GM12891 (cell line): ENCODE measurements at regions not wholly inside any gene's neighbourhood (a gene's known extent, or its start where the extent isn't known, plus 50 kb on each side); places are given as distances from the start of the nearest gene placed in this dataset.

Source experiments
- PAX5 ChIP-seq: IDR thresholded peaks from 2 replicates; pipeline ENCODE4 v1.6.1; 2011; ENCODE audit warnings: low read length, moderate library complexity, mild to moderate bottlenecking; ENCODE audit not compliant: insufficient read depth, severe bottlenecking
- POLR2A ChIP-seq: IDR thresholded peaks from 2 replicates; pipeline ENCODE4 v1.6.1; 2011; ENCODE audit warnings: low read depth, low read length, control low read depth
- POLR2AphosphoS5 ChIP-seq: IDR thresholded peaks from 2 replicates; pipeline ENCODE4 v1.6.1; 2011; ENCODE audit warnings: low read depth, low read length, control low read depth
- POU2F2 ChIP-seq: IDR thresholded peaks from 2 replicates; pipeline ENCODE4 v1.6.1; 2011; ENCODE audit warnings: low read depth, mild to moderate bottlenecking, control low read depth, low read length, moderate library complexity
- SPI1 ChIP-seq: IDR thresholded peaks from 2 replicates; pipeline ENCODE4 v1.6.1; 2011; ENCODE audit warnings: low read depth, low read length, control low read depth
- TAF1 ChIP-seq: IDR thresholded peaks from 2 replicates; pipeline ENCODE4 v1.6.1; 2011; ENCODE audit warnings: low read depth, low read length, control low read depth

- TF ChIP-seq TAF1 (no peak), POLR2AphosphoS5 (no peak), SPI1 (no peak), POLR2A (no peak), PAX5 (no peak), POU2F2 (no peak)
Observed at GRCh38 chr16:77548766-77549165, 113.9 kb upstream of the ADAMTS18 start.
